Left lung (tissue), 4 donors: ENCODE measurements at regions not wholly inside any gene's neighbourhood (a gene's known extent, or its start where the extent isn't known, plus 50 kb on each side); places are given as distances from the start of the nearest gene placed in this dataset.

Source experiments
- ATAC-seq: fragments of 200-7000 bp; cut with Tn5 transposase; one replicate; pipeline ENCODE4 v1.9.1; 2020; ENCODE audit warnings: moderate library complexity
- DNase-seq, 4 donors: peaks; one replicate each; pipeline ENCODE4 v3.0.0-alpha.2; 2013 to 2020
- H3K27ac ChIP-seq, 2 donors: fragments of 200-600 bp; sonication (generic) in 1 of 2; one replicate each; pipeline versions ENCODE4 v1.5.0 to v1.8.0; 2020 to 2021
- H3K27me3 ChIP-seq, 2 donors: fragments of 200-600 bp; sonication (generic) in 1 of 2; one replicate each; pipeline versions ENCODE4 v1.5.0 to v1.8.0; 2020 to 2021
- H3K36me3 ChIP-seq, 2 donors: fragments of 200-600 bp; sonication (generic) in 1 of 2; one replicate each; pipeline versions ENCODE4 v1.5.0 to v1.8.0; 2020 to 2021
- H3K4me1 ChIP-seq, 2 donors: fragments of 200-600 bp; one replicate each; pipeline ENCODE4 v1.8.0; 2021
- H3K4me3 ChIP-seq, 2 donors: fragments of 200-600 bp; sonication (generic) in 1 of 2; one replicate each; pipeline versions ENCODE4 v1.5.0 to v1.8.0; 2020 to 2021; ENCODE audit warnings: mild to moderate bottlenecking in 1 of 2
- H3K9me3 ChIP-seq, 2 donors: fragments of 200-600 bp; sonication (generic) in 1 of 2; one replicate each; pipeline versions ENCODE4 v1.5.0 to v1.8.0; 2020 to 2021
- intact Hi-C, 2 donors: fragments of 100-400 bp; cut with DNase I; formaldehyde crosslinking; loops; one replicate each; pipeline versions ENCODE4 v1.11.2 to v1.14.2; 2022
- TF ChIP-seq, protein P1 (sequence below), 2 donors: fragments of 200-600 bp; sonication (generic) in 1 of 2; IDR thresholded peaks; one replicate each; pipeline versions ENCODE4 v1.5.0 to v1.8.0; 2021; ENCODE audit warnings: antibody characterized with exemption in 2 of 2
- donor health status: DM: no; HTN: yes; CAD: no.
- donor health status: DM: no; HTN: no; CAD: no.

DNA sequence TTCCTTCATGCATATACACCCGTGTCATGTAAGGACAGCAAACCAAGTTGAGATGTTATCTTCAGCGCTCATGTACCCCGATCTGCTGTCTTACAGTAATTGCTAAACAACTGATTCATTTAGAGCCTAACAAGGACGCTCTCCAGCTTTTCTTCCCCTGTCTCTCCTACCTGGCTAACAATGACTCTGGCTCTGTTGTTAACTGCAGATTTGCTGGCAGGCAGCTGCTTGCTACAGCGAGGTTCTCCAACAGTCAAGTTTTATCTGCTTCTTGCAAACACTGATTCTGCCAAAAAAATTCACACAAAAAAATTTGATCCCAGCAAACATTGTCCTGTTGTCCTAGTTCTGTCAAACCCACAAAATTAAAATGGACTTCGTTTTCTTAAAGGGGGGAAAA lies 101.6 kb downstream of the OTX2 start:
- no peak for ATAC-seq
- intact Hi-C loops: no loop called here
- Histone ChIP-seq H3K9me3 (no peaks in the 10 kb centered on the region), H3K27me3 (peaks cover 0 to 10% of the 10 kb centered on the region in 2 donors), H3K36me3 (no peaks in the 10 kb centered on the region), H3K4me3 (no peak overlapping the region), H3K27ac (no peak overlapping the region), H3K4me1 (no peaks in the 10 kb centered on the region)
- DNase-seq: no peak
- TF ChIP-seq, protein P1, sequence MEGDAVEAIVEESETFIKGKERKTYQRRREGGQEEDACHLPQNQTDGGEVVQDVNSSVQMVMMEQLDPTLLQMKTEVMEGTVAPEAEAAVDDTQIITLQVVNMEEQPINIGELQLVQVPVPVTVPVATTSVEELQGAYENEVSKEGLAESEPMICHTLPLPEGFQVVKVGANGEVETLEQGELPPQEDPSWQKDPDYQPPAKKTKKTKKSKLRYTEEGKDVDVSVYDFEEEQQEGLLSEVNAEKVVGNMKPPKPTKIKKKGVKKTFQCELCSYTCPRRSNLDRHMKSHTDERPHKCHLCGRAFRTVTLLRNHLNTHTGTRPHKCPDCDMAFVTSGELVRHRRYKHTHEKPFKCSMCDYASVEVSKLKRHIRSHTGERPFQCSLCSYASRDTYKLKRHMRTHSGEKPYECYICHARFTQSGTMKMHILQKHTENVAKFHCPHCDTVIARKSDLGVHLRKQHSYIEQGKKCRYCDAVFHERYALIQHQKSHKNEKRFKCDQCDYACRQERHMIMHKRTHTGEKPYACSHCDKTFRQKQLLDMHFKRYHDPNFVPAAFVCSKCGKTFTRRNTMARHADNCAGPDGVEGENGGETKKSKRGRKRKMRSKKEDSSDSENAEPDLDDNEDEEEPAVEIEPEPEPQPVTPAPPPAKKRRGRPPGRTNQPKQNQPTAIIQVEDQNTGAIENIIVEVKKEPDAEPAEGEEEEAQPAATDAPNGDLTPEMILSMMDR (IDR thresholded peaks at IDR 0.05): no peak

DNA sequence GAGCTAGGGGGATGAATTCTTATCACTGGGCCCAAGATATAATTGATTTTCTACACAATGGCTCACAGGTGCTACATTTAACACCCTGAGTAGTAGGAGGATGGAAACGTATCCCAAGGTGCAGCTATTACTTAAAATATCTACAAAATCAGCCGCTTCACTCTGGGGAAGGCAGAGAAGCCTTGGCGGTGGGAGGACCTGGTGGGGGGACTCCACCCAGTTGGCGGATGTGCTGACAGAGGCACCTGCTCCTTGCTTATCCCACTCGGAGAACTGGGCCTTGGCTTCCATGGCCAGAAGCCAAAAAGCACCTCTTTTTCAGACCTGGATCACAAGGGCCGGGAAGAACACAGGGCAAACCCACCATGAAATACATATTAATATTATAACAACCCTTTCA lies 106.3 kb downstream of the OTX2 start:
- intact Hi-C loops: no loop called here
- Histone ChIP-seq H3K9me3 (no peaks in the 10 kb centered on the region), H3K36me3 (no peaks in the 10 kb centered on the region), H3K4me3 (no peak overlapping the region), H3K27ac (no peak overlapping the region), H3K4me1 (no peaks in the 10 kb centered on the region), H3K27me3 (peaks cover 0 to 10% of the 10 kb centered on the region in 2 donors)
- no peak for DNase-seq
- ATAC-seq: no peak
- TF ChIP-seq, protein P1 (IDR thresholded peaks at IDR 0.05): no peak

DNA sequence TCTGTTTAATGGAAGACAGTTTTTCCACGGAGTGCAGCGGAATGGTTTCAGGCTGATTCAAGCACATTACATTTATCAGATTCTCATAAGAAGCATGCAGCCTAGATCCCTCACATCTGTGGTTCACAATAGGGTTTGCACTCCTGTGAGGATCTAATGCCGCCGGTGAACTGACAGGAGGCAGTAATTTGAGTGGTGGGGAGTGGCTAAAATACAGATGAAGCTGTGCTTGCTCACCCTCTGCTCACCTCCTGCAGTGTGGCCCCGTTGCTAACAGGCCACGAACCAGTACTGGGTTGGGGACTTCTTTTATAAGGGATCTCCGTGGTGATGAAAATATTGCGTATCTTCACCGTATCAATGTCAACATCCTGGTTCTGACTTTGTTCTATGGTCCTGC lies 107.8 kb downstream of the OTX2 start:
- no peak for ATAC-seq
- Histone ChIP-seq H3K4me1 (no peaks in the 10 kb centered on the region), H3K9me3 (no peaks in the 10 kb centered on the region), H3K27ac (no peak overlapping the region), H3K4me3 (no peak overlapping the region), H3K27me3 (peaks cover 0 to 3% of the 10 kb centered on the region in 2 donors), H3K36me3 (no peaks in the 10 kb centered on the region)
- TF ChIP-seq, protein P1 (IDR thresholded peaks at IDR 0.05): no peak
- intact Hi-C loops: no loop called here
- DNase-seq: no peak
